ENCODE measurements at regions not wholly inside any gene's neighbourhood (a gene's known extent, or its start where the extent isn't known, plus 50 kb on each side); places are given as distances from the start of the nearest gene placed in this dataset.

- DNase-seq (ENCODE audit: low spot score), result no peak
These were observed 305.0 kb downstream of the SOX9 start for GRCh38 chr17:72425794-72426168.

GRCh38 chr17:72426321-72426720 is 305.5 kb downstream of the SOX9 start:
- no peak for DNase-seq (ENCODE audit: low spot score)

GRCh38 chr17:72426948-72427760 is 306.3 kb downstream of the SOX9 start:
- DNase-seq (ENCODE audit: low spot score), result no peak

DNA sequence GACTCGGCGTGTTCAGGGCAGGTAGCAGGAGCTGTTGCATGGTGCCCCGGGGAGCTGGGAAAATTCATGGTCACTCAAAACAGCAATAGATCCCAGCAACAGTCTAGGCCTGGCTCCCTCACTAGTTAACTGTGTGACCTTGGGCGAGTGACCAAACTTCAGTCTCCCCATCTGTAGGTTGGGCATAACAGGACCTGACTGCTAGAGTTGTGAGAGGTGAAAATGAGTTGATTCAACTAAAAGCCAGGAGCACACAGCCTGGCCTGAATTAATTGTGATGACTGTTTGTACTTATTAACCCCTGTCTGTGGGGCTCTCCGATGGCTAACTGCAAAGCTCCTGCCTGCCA is 306.9 kb downstream of the SOX9 start:
- DNase-seq (ENCODE audit: low spot score), result no peak

- no peak for DNase-seq (ENCODE audit: low spot score)
These were observed 308.3 kb downstream of the SOX9 start for GRCh38 chr17:72429066-72429638.

DNA sequence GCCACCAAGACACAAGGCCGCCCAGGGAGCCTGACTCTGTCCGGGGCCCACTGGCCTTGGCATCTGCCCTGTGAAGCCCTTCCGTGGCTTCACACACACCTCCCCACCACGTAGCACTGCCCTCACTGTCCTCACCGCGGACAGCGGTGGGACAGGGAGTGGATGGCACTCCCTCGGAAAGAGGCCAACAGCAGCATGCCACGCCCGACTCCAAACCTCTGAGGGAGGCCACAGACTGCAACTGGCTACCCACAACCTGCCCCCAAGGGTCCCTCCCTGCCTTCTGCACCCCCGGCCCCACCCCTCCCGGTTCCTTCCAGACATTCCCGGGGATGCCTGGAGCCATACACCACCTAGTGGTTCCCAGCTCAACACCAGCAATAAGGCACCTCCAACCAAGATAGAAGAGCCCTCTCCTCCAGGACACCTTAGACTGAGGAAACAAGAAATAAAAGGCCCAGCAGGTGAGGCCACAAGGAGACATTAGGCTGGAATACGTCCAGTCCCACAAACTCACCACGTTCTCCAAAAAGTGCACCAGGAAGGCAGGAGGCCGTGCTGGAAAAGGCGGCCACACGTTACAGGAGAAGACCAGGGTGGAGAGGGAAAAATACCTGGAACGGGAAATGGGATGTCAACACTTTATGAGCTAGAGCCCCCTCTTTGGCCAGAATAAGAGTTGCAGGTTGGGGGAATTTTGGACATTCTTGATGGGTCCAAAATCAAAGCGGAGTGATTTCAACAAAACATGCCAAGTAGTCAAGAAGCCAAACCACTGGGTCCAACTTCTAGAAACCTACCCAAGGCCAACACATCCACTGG is 310.0 kb downstream of the SOX9 start:
- DNase-seq (ENCODE audit: low spot score), result no peak

DNA sequence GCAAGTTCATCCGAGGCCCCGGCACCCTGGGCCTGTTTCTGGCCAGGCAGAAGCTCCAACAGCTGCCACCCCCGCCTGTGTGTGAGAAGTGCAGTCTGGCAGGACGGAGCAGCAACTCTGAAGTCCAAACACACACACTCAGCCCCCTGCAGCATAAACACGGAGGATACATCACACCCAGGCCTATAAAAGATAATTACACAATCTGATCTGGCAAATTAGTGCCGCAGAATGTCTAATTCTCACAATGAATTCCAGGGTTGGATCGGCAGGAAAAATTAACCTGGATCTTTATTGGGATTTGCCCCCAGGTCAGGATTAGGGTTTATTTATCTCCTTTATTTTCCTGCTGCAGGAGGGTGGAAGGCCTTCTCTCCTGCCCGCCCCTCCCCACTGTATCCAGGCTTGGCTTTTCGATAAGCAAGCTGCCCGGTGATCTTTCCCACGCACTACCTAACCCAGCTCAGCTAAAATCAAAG is 311.4 kb downstream of the SOX9 start:
- DNase-seq (ENCODE audit: low spot score), result no peak

DNA sequence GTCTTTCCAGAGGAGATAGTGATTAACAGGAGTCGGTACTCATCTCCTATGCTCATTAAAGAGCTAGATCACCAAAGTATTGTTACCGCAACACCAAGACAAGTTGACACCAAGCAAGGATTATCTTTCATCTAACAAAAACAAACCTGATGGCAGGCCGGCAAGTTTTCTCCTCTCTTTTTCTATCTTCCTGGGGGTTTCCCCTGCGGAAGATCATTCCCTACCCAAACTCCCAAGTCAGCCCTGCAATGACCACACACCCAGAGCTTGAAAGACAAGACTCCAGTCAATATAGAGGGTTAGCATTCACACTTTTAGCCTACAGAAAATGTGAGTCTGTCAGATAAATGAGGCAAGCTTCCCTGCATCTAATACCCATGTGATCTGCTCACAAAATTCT is 312.1 kb downstream of the SOX9 start:
- no peak for DNase-seq (ENCODE audit: low spot score)

- no peak for DNase-seq (ENCODE audit: low spot score)
These were observed 313.0 kb downstream of the SOX9 start for GRCh38 chr17:72433797-72434196.

- DNase-seq (ENCODE audit: low spot score), result no peak
These were observed 313.8 kb downstream of the SOX9 start for GRCh38 chr17:72434581-72434980.

DNA sequence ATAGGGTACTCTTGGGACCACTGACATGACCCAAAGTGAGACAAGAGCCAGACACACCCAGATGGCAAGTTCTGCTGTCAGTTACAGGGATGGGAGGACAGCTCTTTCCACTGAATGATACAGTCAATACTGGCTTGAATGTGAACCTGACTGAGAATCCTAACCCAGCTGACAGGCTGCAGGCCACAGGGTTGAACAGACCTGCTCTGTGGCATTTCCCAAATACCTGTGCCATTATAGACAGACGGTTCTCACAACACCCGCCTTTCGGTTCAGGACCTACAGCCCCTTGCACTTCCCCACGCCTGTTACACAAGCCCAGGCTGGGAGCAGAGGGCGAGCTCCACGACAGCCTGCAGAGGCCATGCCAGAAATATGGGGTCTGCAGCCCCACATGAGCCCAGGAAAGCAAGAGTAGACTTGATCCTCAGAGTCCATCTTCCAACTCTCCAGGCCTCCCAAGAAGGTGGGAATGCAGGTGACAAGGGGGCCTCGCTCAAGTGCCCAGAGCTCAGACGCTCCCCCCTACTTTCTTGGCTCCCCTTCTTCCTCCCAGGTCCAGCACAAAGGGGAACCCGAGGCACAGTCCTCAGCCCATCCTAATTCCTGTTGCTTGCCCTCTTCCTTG is 314.3 kb downstream of the SOX9 start:
- DNase-seq (ENCODE audit: low spot score), result no peak

DNA sequence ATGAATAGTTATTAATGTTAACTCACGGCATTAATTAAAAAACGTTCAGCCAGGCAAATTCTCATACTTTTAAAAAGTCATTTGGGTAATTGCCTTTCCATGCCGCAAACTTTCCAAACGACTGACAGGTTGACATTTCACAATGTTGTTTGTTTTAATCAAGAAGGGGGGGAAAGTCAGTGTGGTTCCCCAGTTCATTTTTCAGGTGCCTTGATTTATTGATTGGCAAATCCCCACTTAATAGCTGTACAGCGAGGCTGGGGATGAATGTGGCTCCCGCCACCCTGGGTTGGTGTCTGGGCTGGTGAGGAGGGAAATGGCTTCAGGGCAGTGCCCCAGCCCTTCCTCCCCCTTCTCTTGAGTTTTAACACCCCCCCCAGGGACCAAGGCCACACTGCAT is 318.0 kb downstream of the SOX9 start:
- no peak for DNase-seq (ENCODE audit: low spot score)

DNA sequence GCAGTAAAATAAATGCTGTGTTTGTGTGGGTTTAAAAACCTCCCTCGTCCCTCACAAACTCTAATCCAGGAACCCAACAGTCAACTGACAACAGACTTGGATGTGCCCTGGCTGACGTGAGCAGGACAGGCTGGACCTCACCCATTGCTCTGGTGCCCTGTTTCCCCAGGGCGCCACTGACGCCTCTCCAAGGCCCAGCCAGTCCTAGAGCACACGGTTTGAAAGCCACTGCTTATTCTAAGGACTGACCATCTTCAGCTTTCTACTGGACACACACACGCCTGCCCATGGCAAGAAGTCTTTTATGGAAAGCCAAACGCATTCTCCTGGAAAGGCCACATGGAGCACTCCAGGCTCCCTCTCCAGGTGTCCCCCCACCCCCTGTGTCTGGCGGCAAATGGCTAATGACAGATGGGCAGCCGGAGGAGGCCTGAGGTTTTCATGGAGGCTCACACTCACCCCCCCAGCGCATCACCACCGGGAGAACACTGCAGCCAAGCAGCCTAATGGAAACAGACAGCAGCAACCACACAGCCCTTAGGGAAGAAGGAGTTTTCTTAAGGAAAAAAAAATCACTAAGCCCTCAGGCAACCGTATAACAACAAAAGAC is 319.2 kb downstream of the SOX9 start:
- DNase-seq (ENCODE audit: low spot score), result no peak

- DNase-seq (ENCODE audit: low spot score), result no peak
These were observed 320.1 kb downstream of the SOX9 start for GRCh38 chr17:72440961-72441360.

GRCh38 chr17:72441909-72442308 is 321.1 kb downstream of the SOX9 start:
- DNase-seq (ENCODE audit: low spot score), result no peak

GRCh38 chr17:72444517-72445054 is 323.8 kb downstream of the SOX9 start:
- DNase-seq (ENCODE audit: low spot score), result no peak

- DNase-seq (ENCODE audit: low spot score), result peak; percentile 40
These were observed 324.5 kb downstream of the SOX9 start for GRCh38 chr17:72445055-72445991.

- DNase-seq (ENCODE audit: low spot score), result no peak
These were observed 325.3 kb downstream of the SOX9 start for GRCh38 chr17:72446118-72446517.

GRCh38 chr17:72446525-72447250 is 325.9 kb downstream of the SOX9 start:
- no peak for DNase-seq (ENCODE audit: low spot score)

DNA sequence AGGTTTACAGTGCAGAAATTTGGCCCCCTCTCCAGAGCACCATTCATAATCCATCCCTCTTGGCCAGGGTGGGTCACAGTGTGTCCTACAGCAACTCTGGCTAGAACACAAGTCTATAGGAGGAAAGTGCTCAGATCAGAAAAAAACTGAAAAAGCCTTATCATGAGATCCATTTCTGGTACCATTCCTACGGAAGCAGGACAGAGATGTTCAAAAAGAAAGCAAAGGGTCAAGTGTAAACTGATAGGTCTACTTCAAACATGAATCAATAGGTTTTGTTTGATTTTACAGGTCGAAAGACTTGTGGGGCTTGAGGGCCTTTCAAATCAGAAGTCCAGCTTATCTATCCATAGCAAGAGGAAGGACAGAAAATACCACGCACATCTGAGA is 326.4 kb downstream of the SOX9 start:
- DNase-seq (ENCODE audit: low spot score), result no peak

All from putamen (tissue), 1 donor.